Ishikawa (cell line): ENCODE measurements at regions not wholly inside any gene's neighbourhood (a gene's known extent, or its start where the extent isn't known, plus 50 kb on each side); places are given as distances from the start of the nearest gene placed in this dataset.

ENCODE experiments used
- CEBPB ChIP-seq: IDR thresholded peaks from 2 replicates; pipeline ENCODE4 v1.6.1; 2012
- CREB1 ChIP-seq: IDR thresholded peaks from 2 replicates; pipeline ENCODE4 v1.6.1; 2012; ENCODE audit warnings: low read depth
- EP300 ChIP-seq: IDR thresholded peaks from 2 replicates; pipeline ENCODE4 v1.6.1; 2012; ENCODE audit warnings: borderline replicate concordance
- FOXM1 ChIP-seq: IDR thresholded peaks from 2 replicates; pipeline ENCODE4 v1.6.1; 2012; ENCODE audit warnings: low read depth, borderline replicate concordance
- MAX ChIP-seq: IDR thresholded peaks from 2 replicates; pipeline ENCODE4 v1.6.1; 2012
- TAF1 ChIP-seq: IDR thresholded peaks from 2 replicates; pipeline ENCODE4 v1.6.1; 2012; ENCODE audit warnings: low read depth, mild to moderate bottlenecking
- TCF12 ChIP-seq: IDR thresholded peaks from 2 replicates; pipeline ENCODE4 v1.6.1; 2012; ENCODE audit warnings: low read depth
- TEAD4 ChIP-seq: IDR thresholded peaks from 2 replicates; pipeline ENCODE4 v1.6.1; 2012
- YY1 ChIP-seq: IDR thresholded peaks from 2 replicates; pipeline ENCODE4 v1.6.1; 2012; ENCODE audit warnings: low read depth
- ZBTB7A ChIP-seq: IDR thresholded peaks from 2 replicates; pipeline ENCODE4 v1.6.1; 2012; ENCODE audit warnings: low read depth

DNA sequence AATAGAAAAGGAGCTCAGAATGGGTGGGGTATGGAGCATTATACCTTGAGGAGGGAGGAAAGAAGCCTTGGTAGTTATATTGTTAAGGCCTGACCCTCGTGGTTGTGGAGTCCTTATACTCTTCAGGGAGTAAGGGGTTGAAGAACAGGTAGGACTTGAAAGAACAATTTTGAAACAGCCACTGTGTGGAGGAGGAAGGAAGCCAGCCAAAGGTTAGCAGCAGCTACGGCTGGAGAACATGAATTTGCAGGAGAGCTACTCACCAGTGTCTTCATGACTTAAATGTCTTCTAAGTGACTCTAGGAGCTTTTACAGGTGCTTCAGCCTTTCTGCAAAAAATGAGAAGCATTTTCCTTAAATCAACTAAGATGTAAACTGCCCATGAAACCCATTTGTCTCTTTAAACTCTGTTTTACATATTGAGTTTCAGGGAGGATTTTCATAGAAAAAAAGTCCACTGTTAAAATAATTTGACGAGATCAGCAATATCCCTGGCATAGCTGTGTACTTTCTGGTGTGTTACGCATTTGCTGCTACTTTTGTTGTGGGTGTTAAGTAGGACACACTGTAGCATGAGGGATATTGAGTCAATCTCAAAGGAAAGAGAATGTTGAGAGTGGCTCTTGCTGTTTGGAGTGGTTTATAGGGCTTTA lies 110.6 kb upstream of the ELL2 start:
- no peak for TF ChIP-seq ZBTB7A
- no peak for TF ChIP-seq YY1
- TF ChIP-seq EP300: no peak
- TF ChIP-seq TAF1: no peak
- no peak for TF ChIP-seq MAX
- TF ChIP-seq TEAD4: no peak
- no peak for TF ChIP-seq TCF12
- no peak for TF ChIP-seq FOXM1
- TF ChIP-seq CEBPB: no peak
- TF ChIP-seq CREB1: no peak
